ENCODE measurements at regions not wholly inside any gene's neighbourhood (a gene's known extent, or its start where the extent isn't known, plus 50 kb on each side); places are given as distances from the start of the nearest gene placed in this dataset.

DNA sequence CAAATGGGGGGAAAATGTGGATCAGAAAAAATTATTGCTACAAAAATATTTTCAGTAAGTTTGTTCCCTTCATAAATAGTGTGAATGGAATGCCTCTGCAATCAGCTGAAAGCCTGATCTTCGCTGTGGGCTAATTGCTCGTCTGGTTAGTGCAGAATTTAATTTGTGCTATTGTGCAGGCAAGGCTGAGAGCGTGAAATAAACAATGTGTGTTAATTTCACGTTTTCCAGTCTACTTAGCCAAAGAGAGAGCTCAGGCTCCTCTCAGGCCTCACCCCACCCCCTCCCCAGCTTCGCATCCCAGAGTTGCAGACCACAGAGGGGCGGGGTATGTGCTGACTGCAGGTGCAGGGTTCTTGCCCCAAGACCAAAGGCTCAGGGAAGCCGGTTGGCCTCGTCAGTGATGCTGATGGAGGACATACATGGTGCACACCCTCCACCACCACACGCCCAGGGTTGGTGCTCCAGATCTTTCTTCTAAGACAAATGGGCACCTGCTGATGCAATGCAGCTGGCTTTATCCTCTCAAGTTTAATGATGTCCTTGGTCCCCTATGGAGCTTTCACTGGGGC lies 302.6 kb upstream of the SLC14A2 start:
- H3K4me1 ChIP-seq (ENCODE audit: control insufficient read depth, extremely low read depth, insufficient read depth, low read length) = no peaks in the 10 kb centered on the region
- H3K4me2 ChIP-seq (ENCODE audit: insufficient read depth, low read length) = no peak overlapping the region
- H3K27ac ChIP-seq (ENCODE audit: insufficient read depth, low read depth, low read length) = no peak overlapping the region
- no peaks in the 10 kb centered on the region for H3K9me1 ChIP-seq (replicated peaks; ENCODE audit: control insufficient read depth, extremely low read depth, insufficient read depth, low read length)
- dilution Hi-C loops (cut with MboI; ENCODE audit: extremely low pct_ligation_motif_present, low sequenced_read_pairs) = no loop called here
- H3K36me3 ChIP-seq (ENCODE audit: control insufficient read depth in 2 of 2, extremely low read depth in 1 of 2, insufficient read depth in 2 of 2, low read length in 2 of 2) = no peaks in the 10 kb centered on the region
- no peaks in the 10 kb centered on the region for H3K9me3 ChIP-seq (replicated peaks; ENCODE audit: control insufficient read depth, insufficient read depth, low read length)
- no peak overlapping the region for H3K9ac ChIP-seq (replicated peaks; ENCODE audit: extremely low read depth, insufficient read depth, low read length)
- no peaks in the 10 kb centered on the region for H3K27me3 ChIP-seq (ENCODE audit: control insufficient read depth in 2 of 2, insufficient read depth in 2 of 2, low read length in 2 of 2)
- no peaks in the 10 kb centered on the region for H4K20me1 ChIP-seq (replicated peaks; ENCODE audit: control insufficient read depth, extremely low read depth, insufficient read depth, low read length)
- no peak overlapping the region for H2AFZ ChIP-seq (ENCODE audit: low read depth, low read length)
- BruUV-seq (replicated peaks) = no TSS peak
- no peak for DNase-seq (ENCODE audit: low read depth, low spot score)
- intact Hi-C loops (cut with micrococcal nuclease) = no loop called here
- H3K79me2 ChIP-seq (ENCODE audit: control insufficient read depth, insufficient read depth, low read length) = no peaks in the 10 kb centered on the region
- CTCF ChIA-PET = no interaction called here
- no peak for TF ChIP-seq POLR2A (IDR thresholded peaks at IDR 0.05; ENCODE audit: low read depth, low read length)
- TF ChIP-seq MAX (IDR thresholded peaks at IDR 0.05; ENCODE audit: insufficient read depth, insufficient read length) = no peak
- no peak for TF ChIP-seq FOS (IDR thresholded peaks at IDR 0.05; ENCODE audit: borderline replicate concordance, insufficient read depth, low read length)
- TF ChIP-seq EZH2 (IDR thresholded peaks at IDR 0.05; ENCODE audit: borderline replicate concordance, low read depth, low read length, severe bottlenecking) = no peak
- no peak for TF ChIP-seq GATA2 (IDR thresholded peaks at IDR 0.05; ENCODE audit: insufficient read depth, insufficient read length, low read depth, low read length)
- no peak for TF ChIP-seq POLR2AphosphoS5 (IDR thresholded peaks at IDR 0.05; ENCODE audit: insufficient read depth, low read depth, low read length)
- TF ChIP-seq CTCF (IDR thresholded peaks at IDR 0.05; ENCODE audit: extremely low read depth in 1 of 2, insufficient read depth in 1 of 2, low read depth in 1 of 2, low read length in 2 of 2) = no peak
- no peak for TF ChIP-seq JUN (IDR thresholded peaks at IDR 0.05; ENCODE audit: borderline replicate concordance, insufficient read depth, insufficient read length, low read depth)
- no peak for TF ChIP-seq MYC (IDR thresholded peaks at IDR 0.05; ENCODE audit: low read depth, low read length)
- no peak overlapping the region for H3K4me3 ChIP-seq (replicated peaks in 1 of 3; ENCODE audit: insufficient read depth in 1 of 3, low read depth in 1 of 3, low read length in 3 of 3)
- no peak for FAIRE-seq
- POLR2A ChIA-PET = no interaction called here

All from endothelial cell of umbilical vein (primary cell).